NT2/D1 (cell line): ENCODE measurements at regions not wholly inside any gene's neighbourhood (a gene's known extent, or its start where the extent isn't known, plus 50 kb on each side); places are given as distances from the start of the nearest gene placed in this dataset.

Experiments
- SUZ12 ChIP-seq: IDR thresholded peaks from 2 replicates; pipeline ENCODE4 v1.6.1; 2011; ENCODE audit not compliant: insufficient read length, insufficient read depth; ENCODE audit errors: extremely low read depth
- YY1 ChIP-seq: IDR thresholded peaks from 2 replicates; pipeline ENCODE4 v1.6.1; 2011; ENCODE audit not compliant: insufficient read length, insufficient read depth
- ZNF274 ChIP-seq: IDR thresholded peaks from 2 replicates; pipeline ENCODE4 v1.6.1; 2011; ENCODE audit warnings: mild to moderate bottlenecking, low read depth, low read length

DNA sequence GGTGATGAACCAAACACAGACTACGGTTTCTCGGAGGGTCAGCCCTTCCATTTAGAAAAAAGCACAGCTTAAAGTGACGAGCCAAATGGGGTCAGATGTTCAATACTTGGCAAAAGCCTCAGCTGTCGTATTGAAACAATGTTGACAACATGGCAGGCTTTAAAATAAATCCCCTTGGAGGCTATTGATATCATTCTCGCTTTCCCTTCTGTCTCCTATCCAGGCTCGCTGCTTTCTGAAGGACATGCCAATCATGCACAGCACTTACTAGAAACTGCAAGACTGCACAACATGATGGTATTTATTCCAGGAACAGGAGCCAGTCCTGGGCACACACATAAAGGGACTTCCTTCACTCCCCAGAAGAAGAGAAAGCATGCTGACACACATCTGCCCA, 137.9 kb downstream of the SLC7A11 start:
- TF ChIP-seq SUZ12, result no peak
- TF ChIP-seq ZNF274, result no peak
- TF ChIP-seq YY1, result no peak
